Vagina (tissue), 2 donors: ENCODE measurements at regions not wholly inside any gene's neighbourhood (a gene's known extent, or its start where the extent isn't known, plus 50 kb on each side); places are given as distances from the start of the nearest gene placed in this dataset.

Experiments used
- DNase-seq, 2 donors: peaks; one replicate each; pipeline ENCODE4 v3.0.0-alpha.2; 2017; ENCODE audit errors: extremely low spot score in 2 of 2
- H3K27ac ChIP-seq: fragments of 200-600 bp; sonication (generic); one replicate; pipeline ENCODE4 v1.5.1; 2019
- H3K27me3 ChIP-seq: fragments of 200-600 bp; sonication (generic); one replicate; pipeline ENCODE4 v1.5.1; 2019
- H3K36me3 ChIP-seq, 2 donors: fragments of 200-600 bp; sonication (generic); one replicate each; pipeline ENCODE4 v1.5.1; 2017 to 2019
- H3K4me1 ChIP-seq: fragments of 200-600 bp; sonication (generic); one replicate; pipeline ENCODE4 v1.5.1; 2019
- H3K4me3 ChIP-seq, 2 donors: fragments of 200-600 bp; sonication (generic); 1 replicate in 1 of 2; 2 replicates in 1 of 2; pipeline ENCODE4 v1.5.1; 2016 to 2019
- H3K9me3 ChIP-seq: fragments of 200-600 bp; sonication (generic); one replicate; pipeline ENCODE4 v1.5.1; 2019
- POLR2A ChIP-seq, 2 donors: fragments of 450-650 bp; IDR thresholded peaks; one replicate each; pipeline ENCODE4 v1.6.1; 2017; ENCODE audit warnings: antibody characterized with exemption in 2 of 2, mild to moderate bottlenecking in 2 of 2, moderate library complexity in 2 of 2
- POLR2AphosphoS5 ChIP-seq, 2 donors: sonication (generic); formaldehyde crosslinking; IDR thresholded peaks; one replicate each; pipeline ENCODE4 v1.9.0; 2017; ENCODE audit warnings: antibody characterized with exemption in 2 of 2, mild to moderate bottlenecking in 2 of 2, low read depth in 1 of 2; ENCODE audit not compliant: insufficient read depth in 1 of 2
- intact Hi-C: fragments of 100-400 bp; cut with DNase I; formaldehyde crosslinking; loops from one replicate; pipeline ENCODE4 v1.15.1; 2023
- TF ChIP-seq, protein P1 (sequence below), 3 experiments: fragments of 450-650 bp in 2 of 3; fragments of 200-600 bp in 1 of 3; sonication (generic) in 1 of 3; IDR thresholded peaks; one replicate each; pipeline ENCODE4 v1.5.1; 2017 to 2019; ENCODE audit warnings: antibody characterized with exemption in 3 of 3, mild to moderate bottlenecking in 2 of 3, moderate library complexity in 2 of 3

DNA sequence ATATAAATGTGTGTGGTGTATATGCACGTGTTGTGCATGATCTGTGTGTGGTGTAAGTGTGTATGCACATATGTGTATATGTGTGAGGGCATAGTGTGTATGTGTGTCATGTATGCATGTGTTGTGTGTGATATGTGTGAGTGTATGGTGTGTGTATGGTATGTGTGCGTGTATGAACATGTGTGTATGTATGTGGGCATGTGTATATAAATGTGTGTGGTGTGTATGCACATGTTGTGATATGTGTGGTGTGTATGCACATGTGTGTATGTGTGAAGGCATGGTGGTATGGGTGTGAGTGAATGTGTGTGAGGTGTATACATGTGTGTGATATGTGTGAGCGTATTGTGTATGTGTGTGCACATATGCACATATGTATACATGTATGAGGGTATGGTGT, 198.7 kb downstream of the RBFOX3 start:
- Histone ChIP-seq H3K27me3 (no peaks in the 10 kb centered on the region), H3K4me3 (no peak overlapping the region), H3K36me3 (no peaks in the 10 kb centered on the region), H3K9me3 (no peaks in the 10 kb centered on the region), H3K4me1 (no peaks in the 10 kb centered on the region), H3K27ac (no peak overlapping the region)
- no peak for DNase-seq
- TF ChIP-seq POLR2A (IDR thresholded peaks at IDR 0.05) (no peak), POLR2AphosphoS5 (IDR thresholded peaks at IDR 0.05; ENCODE audit: insufficient read depth in 1 of 2, low read depth in 1 of 2) (no peak)
- TF ChIP-seq, protein P1, sequence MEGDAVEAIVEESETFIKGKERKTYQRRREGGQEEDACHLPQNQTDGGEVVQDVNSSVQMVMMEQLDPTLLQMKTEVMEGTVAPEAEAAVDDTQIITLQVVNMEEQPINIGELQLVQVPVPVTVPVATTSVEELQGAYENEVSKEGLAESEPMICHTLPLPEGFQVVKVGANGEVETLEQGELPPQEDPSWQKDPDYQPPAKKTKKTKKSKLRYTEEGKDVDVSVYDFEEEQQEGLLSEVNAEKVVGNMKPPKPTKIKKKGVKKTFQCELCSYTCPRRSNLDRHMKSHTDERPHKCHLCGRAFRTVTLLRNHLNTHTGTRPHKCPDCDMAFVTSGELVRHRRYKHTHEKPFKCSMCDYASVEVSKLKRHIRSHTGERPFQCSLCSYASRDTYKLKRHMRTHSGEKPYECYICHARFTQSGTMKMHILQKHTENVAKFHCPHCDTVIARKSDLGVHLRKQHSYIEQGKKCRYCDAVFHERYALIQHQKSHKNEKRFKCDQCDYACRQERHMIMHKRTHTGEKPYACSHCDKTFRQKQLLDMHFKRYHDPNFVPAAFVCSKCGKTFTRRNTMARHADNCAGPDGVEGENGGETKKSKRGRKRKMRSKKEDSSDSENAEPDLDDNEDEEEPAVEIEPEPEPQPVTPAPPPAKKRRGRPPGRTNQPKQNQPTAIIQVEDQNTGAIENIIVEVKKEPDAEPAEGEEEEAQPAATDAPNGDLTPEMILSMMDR (IDR thresholded peaks at IDR 0.05) = no peak
- intact Hi-C loops = no loop called here

DNA sequence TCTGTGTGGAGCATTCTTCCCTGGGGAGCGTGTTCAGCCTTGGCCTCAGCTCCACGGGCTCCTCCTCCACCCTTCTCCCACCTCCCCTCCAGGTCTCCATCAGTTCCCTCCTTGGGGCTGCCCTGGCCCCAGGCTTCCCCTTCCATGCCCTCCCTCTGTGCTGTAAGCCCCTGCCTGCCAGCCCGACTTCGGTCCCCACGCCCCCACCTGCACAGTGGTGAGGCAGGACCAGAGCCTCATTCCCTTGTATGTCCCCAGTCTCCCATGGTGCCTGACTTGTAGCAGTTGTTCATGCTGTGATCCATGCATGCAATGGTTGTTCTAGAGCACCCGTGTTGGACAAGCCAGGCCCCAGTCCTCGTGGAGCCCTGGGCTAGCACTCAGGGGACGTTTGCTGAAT, 199.4 kb downstream of the RBFOX3 start:
- Histone ChIP-seq H3K36me3 (no peaks in the 10 kb centered on the region), H3K4me3 (no peak overlapping the region), H3K27me3 (no peaks in the 10 kb centered on the region), H3K9me3 (no peaks in the 10 kb centered on the region), H3K4me1 (no peaks in the 10 kb centered on the region), H3K27ac (no peak overlapping the region)
- intact Hi-C loops = no loop called here
- no peak for DNase-seq
- TF ChIP-seq POLR2AphosphoS5 (IDR thresholded peaks at IDR 0.05; ENCODE audit: insufficient read depth in 1 of 2, low read depth in 1 of 2) = no peak
- TF ChIP-seq, protein P1 (IDR thresholded peaks at IDR 0.05) = no peak
- no peak for TF ChIP-seq POLR2A (IDR thresholded peaks at IDR 0.05)

DNA sequence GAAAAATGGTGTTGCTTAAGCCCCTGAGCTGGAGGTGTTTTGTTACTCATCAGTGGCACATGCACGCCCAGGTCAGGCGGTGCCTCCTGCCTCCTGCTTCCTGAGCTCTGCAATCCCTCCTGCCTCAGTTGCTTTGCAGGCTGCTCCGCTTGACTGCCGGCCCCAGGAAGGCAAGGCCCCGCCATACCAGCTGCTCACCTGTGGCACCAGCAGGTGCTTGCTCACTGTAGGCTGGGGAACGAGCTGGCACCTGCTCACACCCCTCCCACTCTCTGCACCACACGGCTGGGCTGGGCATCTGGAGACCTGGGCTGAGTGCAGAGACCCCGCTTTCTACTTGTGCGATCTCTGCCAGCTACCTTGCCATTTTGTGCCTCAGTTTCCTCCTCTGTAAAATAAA, 200.2 kb downstream of the RBFOX3 start:
- H3K36me3 ChIP-seq = no peaks in the 10 kb centered on the region
- TF ChIP-seq, protein P1 (IDR thresholded peaks at IDR 0.05) = no peak
- TF ChIP-seq POLR2A (IDR thresholded peaks at IDR 0.05) = no peak
- no peak for TF ChIP-seq POLR2AphosphoS5 (IDR thresholded peaks at IDR 0.05; ENCODE audit: insufficient read depth in 1 of 2, low read depth in 1 of 2)
- intact Hi-C loops = no loop called here

DNA sequence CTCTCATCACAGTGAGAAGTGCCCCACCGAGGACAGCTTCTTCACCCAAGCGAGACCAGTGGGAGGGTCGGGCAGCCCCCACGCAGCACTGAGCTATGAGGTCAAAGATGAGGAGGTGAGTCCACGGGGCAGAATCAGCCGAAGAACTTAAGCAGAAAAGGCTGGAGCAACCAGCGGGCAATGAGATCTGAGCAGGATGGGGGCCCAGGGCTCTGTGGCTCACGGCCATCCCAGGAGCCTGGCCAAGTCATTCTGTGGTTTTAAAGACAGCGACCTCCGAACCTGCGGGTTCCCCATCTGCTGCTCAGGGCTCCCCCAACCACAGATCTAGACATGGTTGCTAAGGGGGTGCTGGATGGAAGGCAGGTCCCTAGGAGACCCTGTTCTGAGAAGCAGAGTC, 202.6 kb downstream of the RBFOX3 start:
- Histone ChIP-seq H3K27ac (no peak overlapping the region), H3K36me3 (no peaks in the 10 kb centered on the region), H3K27me3 (no peaks in the 10 kb centered on the region), H3K4me1 (no peaks in the 10 kb centered on the region), H3K4me3 (no peak overlapping the region), H3K9me3 (no peaks in the 10 kb centered on the region)
- intact Hi-C loops = no loop called here
- DNase-seq = no peak
- TF ChIP-seq POLR2AphosphoS5 (IDR thresholded peaks at IDR 0.05; ENCODE audit: insufficient read depth in 1 of 2, low read depth in 1 of 2) (no peak), POLR2A (IDR thresholded peaks at IDR 0.05) (no peak)
- TF ChIP-seq, protein P1 (IDR thresholded peaks at IDR 0.05) = no peak

More for the DNA sequence above, 200.2 kb downstream of the RBFOX3 start:
- Histone ChIP-seq H3K4me3 (no peak overlapping the region), H3K4me1 (no peaks in the 10 kb centered on the region), H3K27me3 (no peaks in the 10 kb centered on the region), H3K9me3 (no peaks in the 10 kb centered on the region), H3K27ac (no peak overlapping the region)
- DNase-seq = no peak

DNA sequence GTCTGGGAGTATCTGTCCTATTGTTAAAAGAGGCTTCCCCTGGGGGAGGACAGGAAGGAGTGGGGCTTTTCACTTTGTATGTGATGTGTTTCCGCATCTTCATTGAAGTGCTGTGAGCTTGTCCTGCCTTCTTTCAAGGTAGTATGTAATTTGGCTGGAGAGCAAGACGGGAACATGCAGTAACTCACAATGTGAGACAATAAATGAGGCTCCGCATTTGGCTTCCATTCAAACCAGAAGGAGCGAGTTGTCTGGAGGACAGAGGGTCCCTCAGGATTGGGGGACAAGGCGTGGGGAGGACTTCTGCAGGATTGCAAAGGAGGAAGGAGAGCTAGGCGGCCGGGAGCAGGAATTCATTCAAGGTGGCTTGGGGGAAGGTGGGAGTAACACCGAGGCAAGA, 203.5 kb downstream of the RBFOX3 start:
- Histone ChIP-seq H3K36me3 (no peaks in the 10 kb centered on the region), H3K4me1 (no peaks in the 10 kb centered on the region), H3K27me3 (no peaks in the 10 kb centered on the region), H3K9me3 (no peaks in the 10 kb centered on the region), H3K4me3 (no peak overlapping the region), H3K27ac (no peak overlapping the region)
- TF ChIP-seq, protein P1 (IDR thresholded peaks at IDR 0.05) = no peak
- TF ChIP-seq POLR2A (IDR thresholded peaks at IDR 0.05) = no peak
- no peak for TF ChIP-seq POLR2AphosphoS5 (IDR thresholded peaks at IDR 0.05; ENCODE audit: insufficient read depth in 1 of 2, low read depth in 1 of 2)
- DNase-seq = no peak
- intact Hi-C loops = no loop called here
